ENCODE measurements at regions not wholly inside any gene's neighbourhood (a gene's known extent, or its start where the extent isn't known, plus 50 kb on each side); places are given as distances from the start of the nearest gene placed in this dataset.

DNA sequence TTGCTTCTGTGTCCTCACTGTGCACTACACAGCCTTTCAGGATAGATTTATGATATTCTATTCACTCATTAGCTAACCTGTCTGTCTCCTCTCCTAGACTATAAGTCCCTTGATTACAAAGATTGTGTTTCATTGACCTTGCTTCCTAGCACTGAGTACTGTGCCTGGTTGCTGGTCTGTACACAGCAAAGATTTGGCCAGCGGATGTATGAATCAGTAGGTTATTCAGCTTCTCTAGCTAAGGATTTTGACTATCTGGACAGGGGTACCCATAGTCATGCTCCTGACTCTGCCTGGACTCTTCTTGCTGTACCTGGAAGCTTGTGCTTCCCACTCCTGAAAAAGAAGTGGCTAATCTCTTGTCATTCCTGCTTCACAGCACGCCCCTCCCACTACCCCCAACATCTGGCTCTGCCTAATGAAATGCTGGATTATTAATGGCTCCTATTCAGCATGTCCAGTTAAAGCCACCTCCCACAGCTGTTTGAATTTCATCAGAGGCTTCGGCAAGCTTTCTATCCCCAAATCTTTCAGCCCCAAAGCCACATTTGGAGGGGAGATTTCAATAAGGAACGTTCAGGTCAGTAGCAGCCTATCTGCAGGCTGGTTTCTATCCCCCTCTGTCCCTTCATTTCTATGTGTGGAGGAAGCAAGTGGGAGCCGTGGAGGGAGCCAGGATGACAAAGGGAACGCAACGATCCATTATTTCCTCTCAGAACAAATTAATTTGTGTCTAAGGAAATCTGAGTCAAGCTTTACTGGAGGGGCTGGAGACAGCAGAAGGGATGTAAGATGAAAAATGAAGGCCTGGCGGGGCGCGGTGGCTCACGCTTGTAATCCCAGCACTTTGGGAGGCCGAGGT is 64.8 kb upstream of the PPM1J start:
- H3K27ac ChIP-seq, result no peak overlapping the region
- POLR2A ChIA-PET (ENCODE audit: low non-redundant PET), result no interaction called here
- no peak for TF ChIP-seq CTCF (conservative IDR thresholded peaks at IDR 0.05; ENCODE audit: low read depth)
- DNase-seq (ENCODE audit: low spot score), result no peak
- CTCF ChIA-PET, result interaction anchor here (0.7 to 0.8 kb wide), 2 partner anchors 37 to 61 kb away, joined by 3 to 5 read pairs; a partner anchor contains a TSS

DNA sequence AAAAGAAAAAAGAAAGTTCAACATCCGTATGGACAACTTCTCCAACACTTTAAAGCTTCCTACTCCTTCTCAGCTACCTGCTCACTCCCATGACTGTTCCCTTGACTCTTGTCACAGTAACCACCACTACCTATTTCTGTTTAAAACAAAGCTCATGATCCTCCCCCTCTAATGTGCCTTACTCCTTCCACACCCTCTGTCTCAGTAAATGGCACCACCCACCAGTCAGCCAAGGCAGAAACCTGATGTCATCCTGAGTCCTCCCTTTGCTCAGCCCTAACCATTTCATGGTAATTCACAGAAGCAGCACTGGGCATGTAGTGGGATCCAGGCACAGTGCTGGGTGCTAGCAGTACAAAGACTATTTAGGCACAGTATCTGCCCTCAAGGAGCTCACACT is 63.0 kb upstream of the PPM1J start:
- no peak for DNase-seq (ENCODE audit: low spot score)
- ChIA-PET POLR2A (ENCODE audit: low non-redundant PET) (no interaction called here), CTCF (interaction anchor here (0.7 to 1.2 kb wide), 3 partner anchors 26 to 59 kb away, joined by 3 read pairs; a partner anchor contains a TSS)
- no peak overlapping the region for H3K27ac ChIP-seq
- no peak for TF ChIP-seq CTCF (conservative IDR thresholded peaks at IDR 0.05; ENCODE audit: low read depth)

- ChIA-PET POLR2A (ENCODE audit: low non-redundant PET) (no interaction called here), CTCF (interaction anchor here (0.6 kb wide), 1 partner anchor 291 kb away, joined by 3 read pairs; no protein-coding TSS in a partner anchor)
- TF ChIP-seq CTCF (conservative IDR thresholded peaks at IDR 0.05; ENCODE audit: low read depth), result no peak
These were observed 61.6 kb upstream of the PPM1J start for GRCh38 chr1:112776688-112777087.

DNA sequence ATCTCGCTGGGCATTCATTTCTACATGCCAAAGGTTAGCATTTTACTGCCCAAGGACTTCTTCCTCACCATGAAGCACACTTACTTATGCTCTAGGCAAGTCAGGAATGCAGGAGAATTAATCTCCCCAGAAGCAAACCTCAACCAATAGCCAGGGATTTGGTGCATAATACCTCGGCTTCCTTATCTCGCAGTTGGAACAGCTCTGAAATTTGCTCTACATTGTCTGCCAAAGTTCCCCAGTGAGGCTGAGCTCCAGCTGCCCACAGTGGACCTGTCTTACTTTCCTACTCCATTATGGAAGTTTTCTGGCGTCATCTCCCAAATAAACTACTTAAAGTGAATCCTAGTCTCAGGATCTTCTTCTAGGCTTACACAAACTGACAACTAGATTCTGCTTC is 57.6 kb upstream of the PPM1J start:
- TF ChIP-seq CTCF (conservative IDR thresholded peaks at IDR 0.05; ENCODE audit: low read depth), result no peak
- no peak overlapping the region for H3K27ac ChIP-seq
- ChIA-PET CTCF (no interaction called here), POLR2A (ENCODE audit: low non-redundant PET) (no interaction called here)
- no peak for DNase-seq (ENCODE audit: low spot score)

More at GRCh38 chr1:112776688-112777087, 61.6 kb upstream of the PPM1J start:
- no peak overlapping the region for H3K27ac ChIP-seq
- no peak for DNase-seq (ENCODE audit: low spot score)

DNA sequence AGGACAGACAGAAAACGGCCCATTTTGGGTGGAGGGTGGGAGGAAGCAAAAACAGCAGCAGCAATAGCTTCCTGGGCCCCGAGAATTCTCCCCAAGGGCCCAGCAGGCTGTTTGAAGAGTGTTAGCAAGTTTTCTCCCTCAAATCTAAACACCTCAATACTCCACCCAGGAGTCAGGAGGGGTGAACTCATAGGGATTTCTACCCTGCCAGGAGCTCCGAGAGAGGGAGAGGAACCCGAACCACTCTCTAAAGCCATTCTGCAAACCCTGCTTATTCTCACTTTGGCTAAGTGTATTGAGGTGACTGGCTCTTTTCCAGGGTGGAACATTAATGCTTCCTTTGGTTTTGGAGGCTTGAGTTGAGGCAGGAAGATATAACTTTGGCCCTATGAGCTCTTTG is 55.6 kb upstream of the PPM1J start:
- DNase-seq (ENCODE audit: low spot score), result no peak
- no peak overlapping the region for H3K27ac ChIP-seq
- ChIA-PET POLR2A (ENCODE audit: low non-redundant PET) (no interaction called here), CTCF (interaction anchor here (1.0 kb wide), 1 partner anchor 33 kb away, joined by 3 read pairs; no protein-coding TSS in a partner anchor)
- TF ChIP-seq CTCF (conservative IDR thresholded peaks at IDR 0.05; ENCODE audit: low read depth), result no peak

- POLR2A ChIA-PET (ENCODE audit: low non-redundant PET), result interaction anchor here (0.7 kb wide), 1 partner anchor 36 kb away, joined by 7 read pairs; no protein-coding TSS in a partner anchor
- no peak for DNase-seq (ENCODE audit: low spot score)
- CTCF ChIA-PET, result interaction anchor here (0.5 kb wide), 1 partner anchor 87 kb away, joined by 3 read pairs; no protein-coding TSS in a partner anchor
These were observed 54.5 kb upstream of the PPM1J start for GRCh38 chr1:112769611-112770010.

More at GRCh38 chr1:112769611-112770010, 54.5 kb upstream of the PPM1J start:
- no peak for TF ChIP-seq CTCF (conservative IDR thresholded peaks at IDR 0.05; ENCODE audit: low read depth)
- no peak overlapping the region for H3K27ac ChIP-seq

All from RWPE1 (cell line).